ENCODE measurements at regions not wholly inside any gene's neighbourhood (a gene's known extent, or its start where the extent isn't known, plus 50 kb on each side); places are given as distances from the start of the nearest gene placed in this dataset.

DNA sequence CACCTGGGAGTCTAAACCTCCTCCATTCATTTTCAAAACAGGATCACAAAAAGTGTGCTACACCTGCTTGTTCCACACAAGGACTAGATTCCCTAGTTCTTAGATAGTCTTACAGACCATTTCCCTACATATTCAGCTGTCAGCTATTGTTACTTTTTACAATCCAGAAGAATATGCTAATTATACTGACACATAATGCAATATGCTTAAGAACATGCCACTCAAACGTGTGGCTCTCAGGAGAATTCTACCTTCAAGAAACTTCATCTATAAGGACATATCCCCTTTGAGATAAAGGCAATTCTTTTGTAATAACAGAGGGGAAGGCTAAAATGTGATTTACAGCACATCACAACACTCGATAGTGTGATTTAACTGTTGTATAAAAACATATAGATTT, 456.1 kb upstream of the ARRDC3 start:
- TF ChIP-seq, protein P1, sequence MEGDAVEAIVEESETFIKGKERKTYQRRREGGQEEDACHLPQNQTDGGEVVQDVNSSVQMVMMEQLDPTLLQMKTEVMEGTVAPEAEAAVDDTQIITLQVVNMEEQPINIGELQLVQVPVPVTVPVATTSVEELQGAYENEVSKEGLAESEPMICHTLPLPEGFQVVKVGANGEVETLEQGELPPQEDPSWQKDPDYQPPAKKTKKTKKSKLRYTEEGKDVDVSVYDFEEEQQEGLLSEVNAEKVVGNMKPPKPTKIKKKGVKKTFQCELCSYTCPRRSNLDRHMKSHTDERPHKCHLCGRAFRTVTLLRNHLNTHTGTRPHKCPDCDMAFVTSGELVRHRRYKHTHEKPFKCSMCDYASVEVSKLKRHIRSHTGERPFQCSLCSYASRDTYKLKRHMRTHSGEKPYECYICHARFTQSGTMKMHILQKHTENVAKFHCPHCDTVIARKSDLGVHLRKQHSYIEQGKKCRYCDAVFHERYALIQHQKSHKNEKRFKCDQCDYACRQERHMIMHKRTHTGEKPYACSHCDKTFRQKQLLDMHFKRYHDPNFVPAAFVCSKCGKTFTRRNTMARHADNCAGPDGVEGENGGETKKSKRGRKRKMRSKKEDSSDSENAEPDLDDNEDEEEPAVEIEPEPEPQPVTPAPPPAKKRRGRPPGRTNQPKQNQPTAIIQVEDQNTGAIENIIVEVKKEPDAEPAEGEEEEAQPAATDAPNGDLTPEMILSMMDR (conservative IDR thresholded peaks at IDR 0.05 in 1 of 2, IDR thresholded peaks at IDR 0.05 in 1 of 2; ENCODE audit: extremely low read depth in 1 of 2, insufficient read depth in 1 of 2, low read depth in 1 of 2, low read length in 2 of 2), result no peak
- no peak for TF ChIP-seq EZH2 (IDR thresholded peaks at IDR 0.05; ENCODE audit: borderline replicate concordance, low read length)
